ENCODE measurements at regions not wholly inside any gene's neighbourhood (a gene's known extent, or its start where the extent isn't known, plus 50 kb on each side); places are given as distances from the start of the nearest gene placed in this dataset.
A peak's percentile ranks its signal among the peaks of the same experiment; 100 is the strongest.

DNA sequence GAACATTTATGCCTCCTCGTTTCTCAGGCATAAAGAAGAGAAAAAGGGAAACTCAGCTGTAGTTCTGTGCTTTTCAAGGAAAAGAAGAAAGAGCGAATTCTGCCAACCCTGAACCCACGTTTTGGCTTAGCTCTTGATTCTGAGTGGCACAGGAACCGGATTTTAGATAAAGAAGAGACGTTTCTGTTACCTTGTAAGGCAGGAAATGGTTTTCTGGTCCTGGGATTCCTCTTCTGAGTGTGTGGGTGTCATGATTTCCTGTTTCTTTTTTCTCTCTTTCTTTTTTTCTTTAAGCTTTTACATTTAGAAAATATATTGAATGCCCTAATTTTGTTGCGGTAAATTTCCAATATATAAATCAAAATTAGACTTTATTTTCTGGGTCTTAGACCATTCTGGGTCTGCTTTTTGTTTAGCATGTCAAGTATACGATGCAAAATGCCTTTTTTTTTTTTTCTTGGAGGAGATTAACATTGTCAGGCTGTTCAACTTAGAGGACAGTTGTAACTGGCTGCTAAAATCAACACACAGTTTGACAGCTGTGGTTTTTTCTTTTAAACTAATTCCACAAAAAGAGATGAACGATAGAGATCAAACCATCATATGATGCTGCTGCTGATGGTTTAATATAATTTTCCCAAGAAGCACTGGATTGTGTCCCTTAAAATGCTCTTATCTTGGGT, 190.8 kb downstream of the GATA3 start:
- Histone ChIP-seq H3K4me1 (ENCODE audit: control insufficient read depth in 3 of 3, insufficient read depth in 2 of 3, low read depth in 1 of 3, low read length in 2 of 3) (no peaks in the 10 kb centered on the region), H3K4me3 (ENCODE audit: low read depth in 1 of 3, low read length in 3 of 3) (no peak overlapping the region), H3K9me3 (ENCODE audit: control insufficient read depth in 2 of 2, insufficient read depth in 1 of 2, low read depth in 1 of 2, low read length in 1 of 2) (peaks cover 0 to 4% of the 10 kb centered on the region in 2 donors), H3K36me3 (ENCODE audit: control insufficient read depth in 3 of 3, insufficient read depth in 2 of 3, low read depth in 1 of 3, low read length in 3 of 3) (no peaks in the 10 kb centered on the region), H3K27ac (ENCODE audit: low read depth in 1 of 3, low read length in 2 of 3) (no peak overlapping the region), H3K27me3 (ENCODE audit: control insufficient read depth in 3 of 3, insufficient read depth in 3 of 3, low read length in 3 of 3) (no peaks in the 10 kb centered on the region)
- no peak for FAIRE-seq
- WGBS, 3 donors: 37 to 48% (median 41%) methylated on average over 8 of the region's 8 CpGs
- peak in 1 of 2 donors; percentile 37 for DNase-seq

DNA sequence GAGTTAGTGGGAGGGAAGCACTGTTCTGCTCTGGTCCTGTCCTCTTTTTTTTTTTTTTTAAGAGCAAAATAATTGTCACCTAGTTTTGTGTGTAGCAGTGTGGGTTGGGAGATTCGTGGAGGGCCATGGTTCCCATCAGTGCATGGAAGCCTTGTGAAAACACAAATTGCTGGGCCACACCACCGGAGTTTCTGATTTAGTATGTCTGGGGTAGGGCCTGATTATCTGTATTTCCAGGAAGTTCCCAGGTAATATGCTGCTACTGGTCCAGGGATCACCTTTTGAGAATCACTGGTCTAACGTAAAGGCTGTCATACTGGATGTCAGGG, 191.3 kb downstream of the GATA3 start:
- DNase-seq (no peak), FAIRE-seq (no peak)
- Histone ChIP-seq H3K36me3 (ENCODE audit: control insufficient read depth in 3 of 3, insufficient read depth in 2 of 3, low read depth in 1 of 3, low read length in 3 of 3) (no peaks in the 10 kb centered on the region), H3K27me3 (ENCODE audit: control insufficient read depth in 3 of 3, insufficient read depth in 3 of 3, low read length in 3 of 3) (no peaks in the 10 kb centered on the region), H3K9me3 (ENCODE audit: control insufficient read depth in 2 of 2, insufficient read depth in 1 of 2, low read depth in 1 of 2, low read length in 1 of 2) (peaks cover 0 to 4% of the 10 kb centered on the region in 2 donors), H3K27ac (ENCODE audit: low read depth in 1 of 3, low read length in 2 of 3) (no peak overlapping the region), H3K4me3 (ENCODE audit: low read depth in 1 of 3, low read length in 3 of 3) (no peak overlapping the region), H3K4me1 (ENCODE audit: control insufficient read depth in 3 of 3, insufficient read depth in 2 of 3, low read depth in 1 of 3, low read length in 2 of 3) (no peaks in the 10 kb centered on the region)
- WGBS, 3 donors: 67 to 82% (median 72%) methylated on average over 3 of the region's 3 CpGs

DNA sequence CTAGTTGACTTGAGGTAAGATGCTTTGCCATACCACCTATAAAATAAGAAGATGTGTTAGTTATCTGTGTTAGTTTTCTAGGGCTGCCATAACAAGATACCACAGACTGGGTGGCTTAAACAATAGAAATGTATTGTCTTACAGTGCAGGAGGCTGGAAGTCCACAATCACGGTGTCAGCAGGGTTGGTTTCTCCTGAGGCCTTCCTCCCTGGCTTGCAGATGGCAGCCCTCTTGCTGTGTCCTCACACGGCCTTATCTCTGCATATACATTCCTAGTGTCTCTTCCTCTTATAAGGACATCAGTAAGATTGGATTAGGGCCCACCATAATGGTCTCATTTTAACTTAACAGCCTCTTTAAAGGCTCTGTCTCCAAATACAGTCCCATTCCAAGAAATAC, 192.1 kb downstream of the GATA3 start:
- Histone ChIP-seq H3K4me3 (ENCODE audit: low read depth in 1 of 3, low read length in 3 of 3) (no peak overlapping the region), H3K9me3 (ENCODE audit: control insufficient read depth in 2 of 2, insufficient read depth in 1 of 2, low read depth in 1 of 2, low read length in 1 of 2) (peaks cover 0 to 4% of the 10 kb centered on the region in 2 donors), H3K27me3 (ENCODE audit: control insufficient read depth in 3 of 3, insufficient read depth in 3 of 3, low read length in 3 of 3) (no peaks in the 10 kb centered on the region), H3K27ac (ENCODE audit: low read depth in 1 of 3, low read length in 2 of 3) (no peak overlapping the region), H3K36me3 (ENCODE audit: control insufficient read depth in 3 of 3, insufficient read depth in 2 of 3, low read depth in 1 of 3, low read length in 3 of 3) (no peaks in the 10 kb centered on the region), H3K4me1 (ENCODE audit: control insufficient read depth in 3 of 3, insufficient read depth in 2 of 3, low read depth in 1 of 3, low read length in 2 of 3) (no peaks in the 10 kb centered on the region)
- no peak for DNase-seq
- WGBS, 3 donors: 85 to 93% (median 91%) methylated on average over 2 of the region's 2 CpGs
- FAIRE-seq: no peak

DNA sequence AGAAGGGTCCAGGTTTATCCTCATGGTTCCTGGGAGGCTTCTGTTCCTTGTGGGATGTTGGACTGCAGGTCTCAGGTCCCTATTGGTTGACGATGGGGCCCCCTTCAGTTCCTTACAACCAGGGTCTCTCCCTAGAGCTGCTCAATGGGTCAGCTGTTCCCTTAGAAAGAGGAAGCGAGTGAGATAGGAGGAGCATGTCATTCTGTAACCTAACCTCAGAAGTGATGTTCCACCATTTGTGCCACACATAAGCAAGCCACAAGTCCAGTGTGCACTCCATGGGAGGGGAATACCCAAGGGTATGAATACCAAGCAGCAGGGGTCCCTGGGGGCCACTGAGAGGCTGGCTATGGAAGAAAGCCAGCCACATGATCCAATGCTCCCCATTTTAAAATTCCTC, 192.7 kb downstream of the GATA3 start:
- DNase-seq: no peak
- no peak overlapping the region for H3K27ac ChIP-seq (ENCODE audit: low read depth in 1 of 3, low read length in 2 of 3)
- no peaks in the 10 kb centered on the region for H3K4me1 ChIP-seq (ENCODE audit: control insufficient read depth in 3 of 3, insufficient read depth in 2 of 3, low read depth in 1 of 3, low read length in 2 of 3)
- H3K4me3 ChIP-seq (ENCODE audit: low read depth in 1 of 3, low read length in 3 of 3): no peak overlapping the region
- FAIRE-seq: no peak
- peaks cover 0 to 4% of the 10 kb centered on the region in 2 donors for H3K9me3 ChIP-seq (ENCODE audit: control insufficient read depth in 2 of 2, insufficient read depth in 1 of 2, low read depth in 1 of 2, low read length in 1 of 2)
- WGBS, 3 donors: 80 to 95% (median 89%) methylated on average over 2 of the region's 2 CpGs
- H3K27me3 ChIP-seq (ENCODE audit: control insufficient read depth in 3 of 3, insufficient read depth in 3 of 3, low read length in 3 of 3): no peaks in the 10 kb centered on the region
- H3K36me3 ChIP-seq (ENCODE audit: control insufficient read depth in 3 of 3, insufficient read depth in 2 of 3, low read depth in 1 of 3, low read length in 3 of 3): no peaks in the 10 kb centered on the region

DNA sequence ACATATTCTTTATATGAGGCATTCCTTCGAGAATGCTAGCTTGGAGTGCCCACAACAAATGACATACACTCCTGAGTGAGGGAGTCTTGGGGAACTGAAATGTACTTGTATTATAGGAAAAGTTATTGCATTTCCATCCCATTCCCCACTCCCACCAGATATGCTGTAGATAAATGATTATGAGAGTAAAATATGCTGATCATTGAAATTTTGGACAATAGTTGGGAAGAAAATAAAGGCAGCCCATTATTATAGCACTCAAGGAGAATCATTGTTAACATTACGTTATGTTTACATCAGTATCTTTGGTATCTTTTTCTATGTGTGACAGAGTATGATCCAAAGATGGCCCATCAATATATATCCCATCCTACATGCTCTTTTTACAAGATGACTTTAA, 194.4 kb downstream of the GATA3 start:
- H3K4me1 ChIP-seq (ENCODE audit: control insufficient read depth in 3 of 3, insufficient read depth in 2 of 3, low read depth in 1 of 3, low read length in 2 of 3): no peaks in the 10 kb centered on the region
- H3K36me3 ChIP-seq (ENCODE audit: control insufficient read depth in 3 of 3, insufficient read depth in 2 of 3, low read depth in 1 of 3, low read length in 3 of 3): no peaks in the 10 kb centered on the region
- DNase-seq (no peak), FAIRE-seq (no peak)
- H3K27me3 ChIP-seq (ENCODE audit: control insufficient read depth in 3 of 3, insufficient read depth in 3 of 3, low read length in 3 of 3): no peaks in the 10 kb centered on the region
- H3K9me3 ChIP-seq (ENCODE audit: control insufficient read depth in 2 of 2, insufficient read depth in 1 of 2, low read depth in 1 of 2, low read length in 1 of 2): peaks cover 0 to 4% of the 10 kb centered on the region in 2 donors
- WGBS, 3 donors: 49 to 71% (median 57%) methylated on average over 2 of the region's 2 CpGs
- no peak overlapping the region for H3K27ac ChIP-seq (ENCODE audit: low read depth in 1 of 3, low read length in 2 of 3)
- H3K4me3 ChIP-seq (ENCODE audit: low read depth in 1 of 3, low read length in 3 of 3): no peak overlapping the region

DNA sequence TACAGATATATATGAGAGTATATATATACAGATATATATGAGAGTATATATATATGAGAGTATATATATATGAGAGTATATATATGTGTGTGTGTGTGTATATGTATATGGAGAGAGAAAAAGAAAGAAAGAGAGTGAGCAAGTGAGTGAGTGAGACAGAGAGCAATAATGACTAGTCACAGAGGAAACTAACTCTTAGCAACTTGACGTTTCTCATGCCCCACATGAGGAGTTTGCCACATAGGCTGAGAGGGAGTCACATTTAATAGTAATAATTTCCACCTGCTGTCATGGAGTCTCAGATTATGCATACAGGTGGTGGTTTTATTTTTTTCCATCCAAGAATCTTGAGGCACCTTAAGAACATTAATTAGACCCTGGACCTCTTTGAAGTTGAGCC, 199.9 kb downstream of the GATA3 start:
- no peak for FAIRE-seq

DNA sequence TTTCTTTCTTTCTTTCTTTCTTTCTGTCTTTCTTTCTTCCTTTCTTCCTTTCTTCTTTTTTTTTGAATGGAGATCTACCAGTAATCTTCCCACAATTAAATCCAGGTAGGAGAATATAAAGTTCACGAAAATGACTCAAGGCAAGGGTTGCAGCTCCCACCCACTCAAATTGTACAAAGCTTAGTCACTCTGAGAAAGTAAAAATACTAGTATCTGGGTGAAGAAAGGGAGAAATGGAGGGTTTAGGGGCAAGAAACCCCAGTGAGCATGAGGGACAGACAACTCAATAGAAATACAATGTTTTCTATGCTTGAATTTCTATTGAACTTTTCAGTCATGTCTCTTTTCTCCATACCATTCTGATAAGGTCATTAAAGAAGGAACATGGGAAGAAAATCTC, 200.8 kb downstream of the GATA3 start:
- DNase-seq (no peak), FAIRE-seq (no peak)
- Histone ChIP-seq H3K27me3 (ENCODE audit: control insufficient read depth in 3 of 3, insufficient read depth in 3 of 3, low read length in 3 of 3) (no peaks in the 10 kb centered on the region), H3K4me1 (ENCODE audit: control insufficient read depth in 3 of 3, insufficient read depth in 2 of 3, low read depth in 1 of 3, low read length in 2 of 3) (no peaks in the 10 kb centered on the region), H3K9me3 (ENCODE audit: control insufficient read depth in 2 of 2, insufficient read depth in 1 of 2, low read depth in 1 of 2, low read length in 1 of 2) (no peaks in the 10 kb centered on the region), H3K4me3 (ENCODE audit: low read depth in 1 of 3, low read length in 3 of 3) (no peak overlapping the region), H3K27ac (ENCODE audit: low read depth in 1 of 3, low read length in 2 of 3) (no peak overlapping the region), H3K36me3 (ENCODE audit: control insufficient read depth in 3 of 3, insufficient read depth in 2 of 3, low read depth in 1 of 3, low read length in 3 of 3) (no peaks in the 10 kb centered on the region)
- 65 to 87% (median 69%) methylated on average over 1 of the region's 1 CpG for WGBS, 3 donors

More for the DNA sequence above, 199.9 kb downstream of the GATA3 start:
- DNase-seq: no peak
- Histone ChIP-seq H3K27ac (ENCODE audit: low read depth in 1 of 3, low read length in 2 of 3) (no peak overlapping the region), H3K4me1 (ENCODE audit: control insufficient read depth in 3 of 3, insufficient read depth in 2 of 3, low read depth in 1 of 3, low read length in 2 of 3) (no peaks in the 10 kb centered on the region), H3K27me3 (ENCODE audit: control insufficient read depth in 3 of 3, insufficient read depth in 3 of 3, low read length in 3 of 3) (no peaks in the 10 kb centered on the region), H3K9me3 (ENCODE audit: control insufficient read depth in 2 of 2, insufficient read depth in 1 of 2, low read depth in 1 of 2, low read length in 1 of 2) (no peaks in the 10 kb centered on the region), H3K4me3 (ENCODE audit: low read depth in 1 of 3, low read length in 3 of 3) (no peak overlapping the region), H3K36me3 (ENCODE audit: control insufficient read depth in 3 of 3, insufficient read depth in 2 of 3, low read depth in 1 of 3, low read length in 3 of 3) (no peaks in the 10 kb centered on the region)
- 40 to 62% (median 58%) methylated on average over 1 of the region's 1 CpG for WGBS, 3 donors

DNA sequence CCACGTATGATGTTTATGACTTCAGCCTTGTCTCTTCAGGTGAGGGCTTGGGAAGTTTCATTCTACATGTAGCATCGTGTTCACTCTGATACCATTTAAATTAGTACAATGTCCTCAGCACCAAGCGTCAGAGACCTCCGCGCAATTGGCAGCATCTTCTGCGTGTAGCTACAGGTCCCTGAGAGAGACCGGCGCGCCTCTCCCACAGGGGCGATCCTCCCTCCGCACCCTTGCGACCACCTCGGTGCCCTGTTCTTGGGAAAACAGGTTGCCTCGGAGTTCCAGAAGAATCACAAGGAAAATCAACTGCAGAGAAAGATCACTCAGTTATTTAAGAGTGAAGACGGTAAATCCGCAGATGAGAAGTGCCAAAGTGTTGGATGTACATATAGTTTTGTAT, 206.2 kb downstream of the GATA3 start:
- FAIRE-seq (no peak), DNase-seq (no peak)
- Histone ChIP-seq H3K27ac (ENCODE audit: low read depth in 1 of 3, low read length in 2 of 3) (no peak overlapping the region), H3K36me3 (ENCODE audit: control insufficient read depth in 3 of 3, insufficient read depth in 2 of 3, low read depth in 1 of 3, low read length in 3 of 3) (no peaks in the 10 kb centered on the region), H3K4me1 (ENCODE audit: control insufficient read depth in 3 of 3, insufficient read depth in 2 of 3, low read depth in 1 of 3, low read length in 2 of 3) (no peaks in the 10 kb centered on the region), H3K27me3 (ENCODE audit: control insufficient read depth in 3 of 3, insufficient read depth in 3 of 3, low read length in 3 of 3) (no peaks in the 10 kb centered on the region), H3K4me3 (ENCODE audit: low read depth in 1 of 3, low read length in 3 of 3) (no peak overlapping the region), H3K9me3 (ENCODE audit: control insufficient read depth in 2 of 2, insufficient read depth in 1 of 2, low read depth in 1 of 2, low read length in 1 of 2) (no peaks in the 10 kb centered on the region)
- WGBS, 3 donors: 87 to 94% (median 91%) methylated on average over 16 of the region's 16 CpGs

DNA sequence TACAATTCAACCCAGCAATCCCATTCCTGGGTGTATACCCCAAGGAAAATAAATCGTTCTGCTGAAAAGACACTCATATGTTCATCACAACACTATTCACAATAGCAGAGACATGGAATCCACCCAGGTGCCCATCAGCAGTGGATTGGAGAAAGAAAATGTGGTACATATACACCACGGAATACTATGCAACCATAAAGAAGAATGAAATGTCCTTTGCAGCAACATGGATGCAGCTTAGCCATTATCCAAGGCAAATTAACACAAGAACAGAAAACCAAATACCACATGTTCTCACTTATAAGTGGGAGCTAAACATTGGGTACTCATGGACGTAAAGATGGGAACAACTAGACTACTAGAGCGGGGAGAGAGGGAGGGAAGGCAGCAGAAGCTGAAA, 207.8 kb downstream of the GATA3 start:
- H3K36me3 ChIP-seq (ENCODE audit: control insufficient read depth in 3 of 3, insufficient read depth in 2 of 3, low read depth in 1 of 3, low read length in 3 of 3): no peaks in the 10 kb centered on the region
- WGBS, 3 donors: 89 to 94% (median 90%) methylated on average over 4 of the region's 4 CpGs
- DNase-seq (no peak), FAIRE-seq (no peak)
- H3K9me3 ChIP-seq (ENCODE audit: control insufficient read depth in 2 of 2, insufficient read depth in 1 of 2, low read depth in 1 of 2, low read length in 1 of 2): no peaks in the 10 kb centered on the region
- no peaks in the 10 kb centered on the region for H3K27me3 ChIP-seq (ENCODE audit: control insufficient read depth in 3 of 3, insufficient read depth in 3 of 3, low read length in 3 of 3)
- H3K4me1 ChIP-seq (ENCODE audit: control insufficient read depth in 3 of 3, insufficient read depth in 2 of 3, low read depth in 1 of 3, low read length in 2 of 3): no peaks in the 10 kb centered on the region
- no peak overlapping the region for H3K27ac ChIP-seq (ENCODE audit: low read depth in 1 of 3, low read length in 2 of 3)
- no peak overlapping the region for H3K4me3 ChIP-seq (ENCODE audit: low read depth in 1 of 3, low read length in 3 of 3)

All from small intestine (tissue), 7 donors.